Breast epithelium (tissue), 4 donors: ENCODE measurements at regions not wholly inside any gene's neighbourhood (a gene's known extent, or its start where the extent isn't known, plus 50 kb on each side); places are given as distances from the start of the nearest gene placed in this dataset.

Experiments
- DNase-seq, 2 donors: peaks; one replicate each; pipeline ENCODE4 v3.0.0-alpha.2; 2019; ENCODE audit warnings: low spot score in 2 of 2
- H3K27ac ChIP-seq, 2 donors: fragments of 200-600 bp; sonication (generic) in 1 of 2; one replicate each; pipeline ENCODE4 v1.5.1; 2016 to 2019; ENCODE audit warnings: mild to moderate bottlenecking in 1 of 2
- H3K27me3 ChIP-seq, 2 donors: fragments of 200-600 bp; sonication (generic) in 1 of 2; one replicate each; pipeline versions ENCODE4 v1.5.1 to v1.6.0; 2017 to 2019; ENCODE audit warnings: control low read depth in 1 of 2, mild to moderate bottlenecking in 1 of 2
- H3K36me3 ChIP-seq: fragments of 200-600 bp; one replicate; pipeline ENCODE4 v1.5.1; 2019
- H3K4me1 ChIP-seq, 2 donors: fragments of 200-600 bp; sonication (generic); one replicate each; pipeline ENCODE4 v1.5.1; 2016 to 2019; ENCODE audit warnings: control low read depth in 1 of 2
- H3K4me3 ChIP-seq, 3 donors: fragments of 200-600 bp; sonication (generic); 1 replicate in 2 of 3; 2 replicates in 1 of 3; pipeline ENCODE4 v1.5.1; 2016 to 2019; ENCODE audit warnings: mild to moderate bottlenecking in 3 of 3, moderate library complexity in 2 of 3
- H3K9me3 ChIP-seq, 2 donors: fragments of 200-600 bp; sonication (generic) in 1 of 2; one replicate each; pipeline ENCODE4 v1.5.1; 2016 to 2019; ENCODE audit warnings: control low read depth in 1 of 2
- POLR2A ChIP-seq: fragments of 450-650 bp; IDR thresholded peaks from one replicate; pipeline ENCODE4 v1.6.1; 2016; ENCODE audit warnings: antibody characterized with exemption, mild to moderate bottlenecking, moderate library complexity
- POLR2AphosphoS5 ChIP-seq, 3 donors: sonication (generic); formaldehyde crosslinking; IDR thresholded peaks; one replicate each; pipeline ENCODE4 v1.6.1; 2017; ENCODE audit warnings: antibody characterized with exemption in 3 of 3
- intact Hi-C: fragments of 100-400 bp; cut with DNase I; formaldehyde crosslinking; loops from one replicate; pipeline ENCODE4 v1.15.1; 2023; ENCODE audit warnings: low total_unique reads
- TF ChIP-seq, protein P1 (sequence below), 3 donors: fragments of 450-650 bp; IDR thresholded peaks; one replicate each; pipeline ENCODE4 v1.5.1; 2016 to 2017; ENCODE audit warnings: antibody characterized with exemption in 3 of 3, mild to moderate bottlenecking in 3 of 3, moderate library complexity in 3 of 3

DNA sequence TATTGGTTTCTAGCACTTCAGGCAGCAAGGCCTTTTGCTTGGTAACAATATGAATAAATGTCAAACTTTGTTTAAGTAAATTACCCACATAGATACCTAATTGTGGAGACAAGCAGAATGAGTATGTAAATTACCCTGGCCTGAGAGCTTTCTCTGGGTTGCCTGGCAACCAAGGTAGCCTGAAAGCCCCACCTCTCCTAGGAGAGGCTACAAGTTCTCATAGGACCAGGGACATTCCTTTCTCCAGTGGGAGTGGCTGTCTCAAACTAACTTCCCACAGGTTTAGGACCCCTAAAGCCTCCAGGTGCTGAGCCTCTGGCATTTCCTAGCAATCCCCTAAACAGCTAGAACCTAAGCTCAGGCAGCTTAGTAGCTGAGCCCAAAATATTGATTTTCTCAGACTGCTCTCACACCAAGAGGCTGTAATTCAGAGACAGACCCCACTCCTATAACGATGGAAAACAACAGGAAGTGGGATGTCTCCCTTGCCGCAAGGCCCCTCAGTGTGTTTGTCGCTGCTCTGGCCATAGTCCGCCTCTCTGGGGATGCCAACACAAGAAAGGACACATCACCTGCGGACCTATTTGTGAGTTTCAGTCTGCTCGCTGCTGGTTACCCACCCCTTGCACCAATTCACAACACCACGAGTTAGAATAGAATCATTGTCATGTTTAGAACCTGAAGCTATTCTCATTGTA is 207.3 kb downstream of the DLEU7 start:
- TF ChIP-seq POLR2AphosphoS5 (IDR thresholded peaks at IDR 0.05) (no peak), POLR2A (no peak)
- TF ChIP-seq, protein P1, sequence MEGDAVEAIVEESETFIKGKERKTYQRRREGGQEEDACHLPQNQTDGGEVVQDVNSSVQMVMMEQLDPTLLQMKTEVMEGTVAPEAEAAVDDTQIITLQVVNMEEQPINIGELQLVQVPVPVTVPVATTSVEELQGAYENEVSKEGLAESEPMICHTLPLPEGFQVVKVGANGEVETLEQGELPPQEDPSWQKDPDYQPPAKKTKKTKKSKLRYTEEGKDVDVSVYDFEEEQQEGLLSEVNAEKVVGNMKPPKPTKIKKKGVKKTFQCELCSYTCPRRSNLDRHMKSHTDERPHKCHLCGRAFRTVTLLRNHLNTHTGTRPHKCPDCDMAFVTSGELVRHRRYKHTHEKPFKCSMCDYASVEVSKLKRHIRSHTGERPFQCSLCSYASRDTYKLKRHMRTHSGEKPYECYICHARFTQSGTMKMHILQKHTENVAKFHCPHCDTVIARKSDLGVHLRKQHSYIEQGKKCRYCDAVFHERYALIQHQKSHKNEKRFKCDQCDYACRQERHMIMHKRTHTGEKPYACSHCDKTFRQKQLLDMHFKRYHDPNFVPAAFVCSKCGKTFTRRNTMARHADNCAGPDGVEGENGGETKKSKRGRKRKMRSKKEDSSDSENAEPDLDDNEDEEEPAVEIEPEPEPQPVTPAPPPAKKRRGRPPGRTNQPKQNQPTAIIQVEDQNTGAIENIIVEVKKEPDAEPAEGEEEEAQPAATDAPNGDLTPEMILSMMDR (IDR thresholded peaks at IDR 0.05): no peak
- Histone ChIP-seq H3K4me3 (no peak overlapping the region), H3K36me3 (no peaks in the 10 kb centered on the region), H3K27me3 (no peaks in the 10 kb centered on the region), H3K27ac (peak overlapping the region; percentile 56 to 86), H3K9me3 (no peaks in the 10 kb centered on the region), H3K4me1 (no peaks in the 10 kb centered on the region)
- intact Hi-C loops: no loop called here
- DNase-seq: no peak

DNA sequence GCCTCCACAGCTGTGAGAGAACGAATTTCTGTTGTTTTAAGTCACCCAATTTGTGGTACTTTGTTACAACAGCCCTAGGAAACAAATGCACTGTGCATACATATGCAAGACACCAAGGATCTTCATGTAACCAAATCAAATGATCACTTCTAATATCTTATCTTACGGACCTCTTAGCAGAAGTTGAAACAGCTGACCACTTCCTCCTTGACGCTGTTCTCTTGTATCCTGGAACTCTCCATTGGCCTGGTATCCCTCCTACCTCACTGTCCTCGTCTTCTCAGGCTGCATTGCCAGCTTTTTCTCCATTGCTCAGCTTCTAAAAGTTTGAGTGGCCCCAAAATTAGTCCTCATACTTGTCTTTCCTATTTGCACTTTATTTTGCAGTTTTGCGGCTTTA is 200.4 kb downstream of the DLEU7 start:
- Histone ChIP-seq H3K4me3 (no peak overlapping the region), H3K27ac (no peak overlapping the region), H3K9me3 (no peaks in the 10 kb centered on the region), H3K27me3 (no peaks in the 10 kb centered on the region), H3K4me1 (no peaks in the 10 kb centered on the region), H3K36me3 (no peaks in the 10 kb centered on the region)
- intact Hi-C loops: no loop called here
- DNase-seq: no peak
- no peak for TF ChIP-seq POLR2AphosphoS5 (IDR thresholded peaks at IDR 0.05)
- no peak for TF ChIP-seq POLR2A
- TF ChIP-seq, protein P1 (IDR thresholded peaks at IDR 0.05): no peak

DNA sequence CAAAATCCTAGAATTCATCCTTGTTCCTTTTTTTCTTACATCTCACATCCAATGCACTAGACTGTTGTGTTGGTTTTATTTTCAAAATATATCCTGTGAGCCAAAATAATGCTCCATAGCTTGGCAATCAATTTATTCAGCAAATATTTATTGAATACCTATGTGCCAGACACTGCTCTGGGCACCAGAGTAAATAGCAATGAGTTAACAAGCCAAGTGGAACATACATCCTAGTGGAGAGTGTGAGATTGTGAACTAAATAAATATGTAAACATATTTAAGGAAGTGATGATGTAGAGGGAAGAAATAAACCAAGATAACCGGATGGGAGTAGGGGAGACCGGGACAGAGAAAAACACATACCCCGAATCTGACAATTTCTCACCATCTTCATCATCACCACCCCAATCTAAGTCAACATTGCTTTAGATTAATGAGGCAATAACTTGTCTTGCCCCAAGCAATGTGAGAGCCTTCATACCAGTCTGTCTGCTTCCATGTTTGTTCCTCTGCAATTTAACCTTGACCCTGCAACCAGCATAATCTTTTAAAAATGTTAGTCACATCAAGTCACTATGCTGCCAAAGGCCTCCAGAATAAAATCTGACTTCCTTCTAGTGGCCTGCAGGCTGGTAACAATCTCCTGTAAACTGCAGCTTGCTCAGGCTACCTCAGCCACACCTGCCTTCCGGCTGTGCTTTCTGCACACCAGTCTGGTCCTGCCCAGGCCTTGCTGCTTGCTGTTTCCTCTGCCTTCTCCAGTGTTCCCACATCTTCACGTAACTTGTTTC is 199.2 kb downstream of the DLEU7 start:
- H3K27me3 ChIP-seq: no peaks in the 10 kb centered on the region
- no peak for DNase-seq
- TF ChIP-seq POLR2A: no peak
- TF ChIP-seq, protein P1 (IDR thresholded peaks at IDR 0.05): peak in 1 of 3 donors; percentile 25
- TF ChIP-seq POLR2AphosphoS5 (IDR thresholded peaks at IDR 0.05): no peak
- no peaks in the 10 kb centered on the region for H3K4me1 ChIP-seq
- no peaks in the 10 kb centered on the region for H3K36me3 ChIP-seq
- H3K27ac ChIP-seq: no peak overlapping the region
- no peaks in the 10 kb centered on the region for H3K9me3 ChIP-seq
- intact Hi-C loops: no loop called here
- H3K4me3 ChIP-seq: no peak overlapping the region

DNA sequence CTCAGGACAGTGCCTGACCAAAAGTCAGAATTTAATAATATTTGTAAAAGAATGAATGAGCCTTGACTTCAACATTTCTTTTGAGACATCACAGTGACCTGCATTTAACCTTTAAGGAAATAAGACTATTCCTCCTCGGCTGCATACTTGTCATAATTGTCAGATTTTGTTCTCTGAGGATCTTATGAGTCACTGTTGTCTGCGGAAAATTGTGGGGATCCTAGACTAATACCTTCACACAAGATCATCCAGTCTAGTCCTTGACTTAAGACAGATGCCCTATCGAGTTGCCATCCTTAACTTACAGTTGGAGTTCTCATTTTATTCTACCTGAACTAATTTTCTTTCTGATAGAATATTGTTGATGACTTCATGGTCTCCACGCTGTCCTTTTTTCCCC is 198.4 kb downstream of the DLEU7 start:
- DNase-seq: no peak
- no peaks in the 10 kb centered on the region for H3K27me3 ChIP-seq
- intact Hi-C loops: no loop called here

More for the DNA sequence above, 198.4 kb downstream of the DLEU7 start:
- no peaks in the 10 kb centered on the region for H3K4me1 ChIP-seq
- H3K9me3 ChIP-seq: no peaks in the 10 kb centered on the region
- TF ChIP-seq, protein P1 (IDR thresholded peaks at IDR 0.05): no peak
- TF ChIP-seq POLR2A (no peak), POLR2AphosphoS5 (IDR thresholded peaks at IDR 0.05) (no peak)
- H3K36me3 ChIP-seq: no peaks in the 10 kb centered on the region
- H3K4me3 ChIP-seq: no peak overlapping the region
- H3K27ac ChIP-seq: no peak overlapping the region
